Epithelial cell of proximal tubule (primary cell): ENCODE measurements at regions not wholly inside any gene's neighbourhood (a gene's known extent, or its start where the extent isn't known, plus 50 kb on each side); places are given as distances from the start of the nearest gene placed in this dataset.

Experiments used
- DNase-seq: peaks from one replicate; pipeline ENCODE4 v3.0.0-alpha.2; 2011; ENCODE audit warnings: low read depth
- H3K4me3 ChIP-seq: 2 replicates; pipeline ENCODE4 v1.5.1; 2011; ENCODE audit warnings: low read depth, mild to moderate bottlenecking, low read length
- TF ChIP-seq, protein P1 (sequence below): conservative IDR thresholded peaks from 2 replicates; pipeline ENCODE4 v1.5.1; 2012; ENCODE audit warnings: low read depth, mild to moderate bottlenecking, low read length

DNA sequence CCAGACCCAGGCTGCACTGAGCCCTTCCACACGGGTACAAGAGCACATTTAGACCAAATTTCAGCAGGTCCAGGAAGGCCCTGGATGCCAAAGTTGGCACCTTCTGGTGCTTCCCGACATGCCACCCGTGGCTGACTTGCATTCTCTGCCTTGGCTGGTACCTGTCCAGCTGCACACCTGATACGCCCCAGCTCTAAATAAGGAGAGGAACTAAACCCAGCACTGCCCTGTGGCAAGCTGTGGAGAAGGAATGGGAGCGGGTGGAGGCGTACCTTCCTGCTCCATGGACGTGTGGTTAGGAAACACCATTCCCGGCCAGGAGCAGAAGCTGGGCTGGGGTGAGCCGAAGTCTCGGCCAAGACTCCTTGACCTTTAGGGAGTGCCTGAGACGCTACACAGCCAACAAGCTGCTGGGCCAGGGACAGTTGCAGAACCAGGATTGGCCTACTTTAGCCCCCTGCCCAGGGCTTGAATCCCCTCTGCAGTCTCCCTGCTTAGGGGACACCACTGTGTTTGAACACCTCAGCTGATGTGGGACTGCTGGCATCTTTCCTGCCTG, 86.5 kb upstream of the TAF1B start:
- DNase-seq: no peak
- TF ChIP-seq, protein P1, sequence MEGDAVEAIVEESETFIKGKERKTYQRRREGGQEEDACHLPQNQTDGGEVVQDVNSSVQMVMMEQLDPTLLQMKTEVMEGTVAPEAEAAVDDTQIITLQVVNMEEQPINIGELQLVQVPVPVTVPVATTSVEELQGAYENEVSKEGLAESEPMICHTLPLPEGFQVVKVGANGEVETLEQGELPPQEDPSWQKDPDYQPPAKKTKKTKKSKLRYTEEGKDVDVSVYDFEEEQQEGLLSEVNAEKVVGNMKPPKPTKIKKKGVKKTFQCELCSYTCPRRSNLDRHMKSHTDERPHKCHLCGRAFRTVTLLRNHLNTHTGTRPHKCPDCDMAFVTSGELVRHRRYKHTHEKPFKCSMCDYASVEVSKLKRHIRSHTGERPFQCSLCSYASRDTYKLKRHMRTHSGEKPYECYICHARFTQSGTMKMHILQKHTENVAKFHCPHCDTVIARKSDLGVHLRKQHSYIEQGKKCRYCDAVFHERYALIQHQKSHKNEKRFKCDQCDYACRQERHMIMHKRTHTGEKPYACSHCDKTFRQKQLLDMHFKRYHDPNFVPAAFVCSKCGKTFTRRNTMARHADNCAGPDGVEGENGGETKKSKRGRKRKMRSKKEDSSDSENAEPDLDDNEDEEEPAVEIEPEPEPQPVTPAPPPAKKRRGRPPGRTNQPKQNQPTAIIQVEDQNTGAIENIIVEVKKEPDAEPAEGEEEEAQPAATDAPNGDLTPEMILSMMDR: no peak
- H3K4me3 ChIP-seq: no peak overlapping the region

- TF ChIP-seq, protein P1: no peak
- no peak for DNase-seq
- peak overlapping the region; percentile 25 for H3K4me3 ChIP-seq
Measured at GRCh38 chr2:9757501-9758264, 85.6 kb upstream of the TAF1B start.

GRCh38 chr2:9758741-9759140, 84.5 kb upstream of the TAF1B start:
- no peak overlapping the region for H3K4me3 ChIP-seq
- no peak for DNase-seq
- TF ChIP-seq, protein P1: no peak

DNA sequence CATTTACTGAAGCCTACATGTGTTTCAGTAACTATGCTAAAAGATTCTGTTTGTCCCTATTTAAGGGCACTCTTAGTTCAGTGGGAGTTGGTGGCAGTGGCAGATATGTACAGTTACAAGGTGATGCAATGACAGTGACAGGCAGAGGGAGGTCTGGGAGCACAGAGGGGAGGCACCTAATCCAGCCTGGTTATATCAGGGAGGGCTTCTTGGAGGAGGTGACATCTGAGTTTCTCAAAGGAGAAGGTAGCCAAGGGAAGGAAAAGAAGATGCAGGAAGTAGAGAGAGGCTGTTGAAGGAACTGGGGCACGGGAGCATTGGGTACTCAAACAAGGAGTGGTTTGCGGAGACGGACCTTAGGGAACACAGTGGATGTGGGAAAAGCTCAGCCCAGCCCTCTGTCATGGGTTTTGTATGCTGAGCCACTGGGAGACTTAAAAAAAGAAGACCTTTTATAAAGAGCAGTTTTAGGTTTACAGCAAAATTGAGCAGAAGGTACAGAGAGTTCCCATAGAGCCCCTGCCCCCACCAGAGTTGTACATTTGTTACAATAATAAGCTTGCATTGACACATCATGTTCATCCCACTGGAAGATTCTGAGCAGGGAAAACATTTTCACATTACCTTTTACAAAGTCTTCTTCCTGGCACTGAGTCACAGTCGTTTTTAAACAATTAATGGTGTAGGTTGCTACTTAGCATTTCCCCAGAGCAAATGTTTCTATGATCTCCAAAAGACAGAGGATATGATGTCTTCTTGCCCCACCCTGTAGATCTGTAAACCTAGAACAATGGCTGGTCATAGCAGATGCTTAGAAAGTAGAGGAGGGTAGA, 83.0 kb upstream of the TAF1B start:
- TF ChIP-seq, protein P1: no peak
- no peak overlapping the region for H3K4me3 ChIP-seq
- DNase-seq: no peak

DNA sequence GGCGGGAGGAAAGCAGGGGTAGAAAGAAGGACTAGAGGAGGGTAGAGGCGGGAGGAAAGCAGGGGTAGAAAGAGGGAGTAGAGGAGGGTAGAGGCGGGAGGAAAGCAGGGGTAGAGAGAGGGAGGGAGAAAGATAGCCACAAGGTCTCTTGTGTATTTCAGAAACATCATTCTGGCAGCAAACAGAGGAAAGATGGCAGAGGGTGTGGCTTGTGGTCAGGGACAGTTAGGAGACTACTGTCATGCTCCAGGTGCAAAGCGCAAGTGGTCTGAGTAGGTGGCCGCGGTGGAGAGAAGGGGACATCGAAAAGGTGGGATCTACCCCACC, 82.4 kb upstream of the TAF1B start:
- no peak overlapping the region for H3K4me3 ChIP-seq
- DNase-seq: no peak
- TF ChIP-seq, protein P1: no peak

DNA sequence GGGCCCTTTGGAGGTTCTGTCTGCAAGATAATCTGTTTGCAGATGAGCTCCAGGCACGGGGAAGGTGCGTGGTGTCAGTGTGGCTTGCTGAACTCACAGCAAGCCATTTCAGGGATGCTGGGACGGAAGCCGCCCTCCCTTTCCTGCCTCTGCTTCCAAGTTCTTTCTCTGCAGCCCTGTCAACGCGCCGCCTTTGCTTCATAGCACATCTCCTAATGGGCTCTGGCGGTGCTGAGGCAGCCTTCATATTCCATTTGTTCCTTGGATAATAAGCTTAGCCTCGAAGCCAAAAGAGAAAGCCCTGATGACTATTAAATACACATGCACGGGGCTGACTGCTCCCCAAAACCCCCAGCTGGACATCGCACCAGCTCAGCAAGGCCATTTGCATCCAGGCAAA, 81.7 kb upstream of the TAF1B start:
- TF ChIP-seq, protein P1: no peak
- no peak overlapping the region for H3K4me3 ChIP-seq
- no peak for DNase-seq

DNA sequence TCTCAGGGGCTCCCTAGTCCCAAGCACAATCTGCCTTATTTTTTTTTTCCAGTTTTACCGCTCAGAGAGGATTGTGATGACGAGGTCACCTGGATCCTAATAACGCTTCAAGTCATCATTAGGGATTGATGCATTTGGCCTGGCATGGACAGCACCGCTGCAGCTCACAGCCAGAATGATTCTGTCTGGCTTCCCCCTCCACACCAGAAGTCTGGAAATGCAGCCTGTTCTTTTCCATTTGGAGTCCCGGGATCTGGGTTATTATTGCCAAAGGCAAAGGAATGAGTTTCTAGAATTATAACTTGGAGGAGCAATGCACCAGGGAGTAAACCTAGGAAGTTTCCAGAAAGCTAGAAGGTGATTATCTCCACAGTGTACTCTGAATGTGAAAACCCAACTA, 81.1 kb upstream of the TAF1B start:
- no peak overlapping the region for H3K4me3 ChIP-seq
- TF ChIP-seq, protein P1: no peak
- DNase-seq: no peak
